Thoracic aorta (tissue), 2 donors: ENCODE measurements at regions not wholly inside any gene's neighbourhood (a gene's known extent, or its start where the extent isn't known, plus 50 kb on each side); places are given as distances from the start of the nearest gene placed in this dataset.

ENCODE experiments used
- ATAC-seq: fragments of 150-250 bp; one replicate; pipeline ENCODE4 v1.8.0; 2017; ENCODE audit warnings: low read depth; ENCODE audit not compliant: insufficient number of reproducible peaks, low FRiP score
- DNase-seq: peaks from one replicate; pipeline ENCODE4 v3.0.0-alpha.2; 2020; ENCODE audit warnings: low spot score
- H3K27ac ChIP-seq, 2 donors: fragments of 200-600 bp; sonication (generic); 1 replicate in 1 of 2; 2 replicates in 1 of 2; pipeline ENCODE4 v1.5.1; 2016; ENCODE audit warnings: mild to moderate bottlenecking in 2 of 2, moderate library complexity in 2 of 2
- H3K27me3 ChIP-seq: fragments of 200-600 bp; sonication (generic); replicated peaks from 2 replicates; pipeline ENCODE4 v1.6.0; 2016; ENCODE audit warnings: mild to moderate bottlenecking; ENCODE audit not compliant: insufficient read depth
- H3K36me3 ChIP-seq: fragments of 200-600 bp; sonication (generic); one replicate; pipeline ENCODE4 v1.5.1; 2016
- H3K4me1 ChIP-seq, 2 donors: fragments of 200-600 bp; sonication (generic); 1 replicate in 1 of 2; 2 replicates in 1 of 2; pipeline versions ENCODE4 v1.5.1 to v1.6.0; 2016; ENCODE audit warnings: low read depth in 2 of 2, mild to moderate bottlenecking in 1 of 2; ENCODE audit not compliant: control insufficient read depth in 1 of 2
- H3K4me3 ChIP-seq: fragments of 200-600 bp; sonication (generic); 2 replicates; pipeline ENCODE4 v1.5.1; 2016; ENCODE audit warnings: mild to moderate bottlenecking
- H3K9me3 ChIP-seq: fragments of 200-600 bp; sonication (generic); 2 replicates; pipeline ENCODE4 v1.5.1; 2016
- CTCF ChIP-seq: fragments of 200-600 bp; sonication (generic); IDR thresholded peaks from one replicate; pipeline ENCODE4 v1.5.1; 2019; ENCODE audit warnings: antibody characterized with exemption

- Histone ChIP-seq H3K27me3 (peaks cover 3% of the 10 kb centered on the region), H3K9me3 (no peaks in the 10 kb centered on the region), H3K27ac (no peak overlapping the region), H3K4me3 (no peak overlapping the region), H3K36me3 (no peaks in the 10 kb centered on the region), H3K4me1 (no peaks in the 10 kb centered on the region)
- ATAC-seq: no peak
- TF ChIP-seq CTCF: no peak
- DNase-seq: no peak
These were observed 122.3 kb upstream of the LHX1 start for GRCh38 chr17:36814958-36815357.

DNA sequence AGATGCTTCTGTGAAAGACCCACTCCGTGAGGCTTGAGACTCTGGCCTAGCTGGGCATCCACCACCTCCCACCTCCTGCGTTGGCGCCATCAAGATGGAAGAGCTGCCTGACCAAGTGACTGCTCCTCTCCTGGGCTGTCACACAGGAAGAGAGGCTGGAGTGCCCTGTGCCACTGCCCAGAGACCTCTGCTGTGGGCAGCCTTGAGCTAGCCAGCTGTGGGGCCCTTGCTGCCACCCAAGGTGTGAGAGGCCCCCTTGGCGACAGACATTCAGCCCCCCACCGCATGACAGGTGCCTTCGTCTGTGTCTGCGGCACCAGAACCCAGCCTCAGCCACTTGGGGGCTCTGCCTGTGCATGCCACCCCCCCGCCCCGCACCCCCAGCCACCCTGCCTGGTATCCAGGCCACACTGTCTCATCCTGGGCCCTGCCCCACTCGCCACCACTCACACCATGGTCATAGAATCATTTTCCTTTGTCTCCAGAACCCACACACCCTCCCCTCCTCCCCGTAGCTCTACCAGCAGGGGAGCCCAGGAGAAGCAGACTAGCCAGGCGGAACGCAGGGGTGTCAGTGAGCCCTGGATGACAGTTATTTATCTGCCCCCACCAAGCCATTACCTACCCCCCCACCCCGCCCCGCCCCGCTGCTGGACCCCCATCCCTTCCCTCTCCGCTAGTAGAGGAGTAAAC is 120.9 kb upstream of the LHX1 start:
- no peaks in the 10 kb centered on the region for H3K36me3 ChIP-seq

DNA sequence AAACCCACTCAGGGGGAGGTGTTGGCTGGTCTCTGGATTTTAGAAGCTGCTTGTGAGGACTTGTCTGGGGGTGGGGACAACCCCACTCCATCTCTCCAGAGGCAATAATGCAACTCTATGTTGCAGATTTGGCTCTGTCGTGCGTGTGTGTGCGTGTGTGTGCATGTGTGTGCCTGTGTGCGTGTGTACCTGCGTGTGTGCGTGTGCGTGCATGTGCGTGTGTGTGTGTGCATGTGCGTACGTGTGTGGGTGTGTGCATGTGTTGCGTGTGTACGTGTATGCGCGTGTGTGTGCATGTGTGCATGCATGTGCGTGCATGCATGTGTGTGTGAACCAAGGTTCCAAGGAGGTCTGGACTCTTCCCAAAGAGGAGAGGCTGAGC is 120.4 kb upstream of the LHX1 start:
- ATAC-seq (no peak), DNase-seq (no peak)
- H3K4me1 ChIP-seq: no peaks in the 10 kb centered on the region

More for the DNA sequence above, 120.9 kb upstream of the LHX1 start:
- Histone ChIP-seq H3K4me1 (no peaks in the 10 kb centered on the region), H3K27me3 (peaks cover 3% of the 10 kb centered on the region), H3K27ac (no peak overlapping the region), H3K4me3 (no peak overlapping the region), H3K9me3 (no peaks in the 10 kb centered on the region)
- no peak for DNase-seq
- no peak for TF ChIP-seq CTCF
- no peak for ATAC-seq

GRCh38 chr17:36817483-36818048 is 119.7 kb upstream of the LHX1 start:
- no peak overlapping the region for H3K27ac ChIP-seq
- H3K9me3 ChIP-seq: no peaks in the 10 kb centered on the region
- no peak for TF ChIP-seq CTCF
- no peak for ATAC-seq
- no peak overlapping the region for H3K4me3 ChIP-seq
- no peaks in the 10 kb centered on the region for H3K36me3 ChIP-seq
- peaks cover 3% of the 10 kb centered on the region for H3K27me3 ChIP-seq
- DNase-seq: no peak
- no peaks in the 10 kb centered on the region for H3K4me1 ChIP-seq

More for the DNA sequence above, 120.4 kb upstream of the LHX1 start:
- no peak overlapping the region for H3K4me3 ChIP-seq
- peaks cover 3% of the 10 kb centered on the region for H3K27me3 ChIP-seq
- H3K27ac ChIP-seq: no peak overlapping the region
- no peaks in the 10 kb centered on the region for H3K36me3 ChIP-seq
- H3K9me3 ChIP-seq: no peaks in the 10 kb centered on the region
- TF ChIP-seq CTCF: no peak

DNA sequence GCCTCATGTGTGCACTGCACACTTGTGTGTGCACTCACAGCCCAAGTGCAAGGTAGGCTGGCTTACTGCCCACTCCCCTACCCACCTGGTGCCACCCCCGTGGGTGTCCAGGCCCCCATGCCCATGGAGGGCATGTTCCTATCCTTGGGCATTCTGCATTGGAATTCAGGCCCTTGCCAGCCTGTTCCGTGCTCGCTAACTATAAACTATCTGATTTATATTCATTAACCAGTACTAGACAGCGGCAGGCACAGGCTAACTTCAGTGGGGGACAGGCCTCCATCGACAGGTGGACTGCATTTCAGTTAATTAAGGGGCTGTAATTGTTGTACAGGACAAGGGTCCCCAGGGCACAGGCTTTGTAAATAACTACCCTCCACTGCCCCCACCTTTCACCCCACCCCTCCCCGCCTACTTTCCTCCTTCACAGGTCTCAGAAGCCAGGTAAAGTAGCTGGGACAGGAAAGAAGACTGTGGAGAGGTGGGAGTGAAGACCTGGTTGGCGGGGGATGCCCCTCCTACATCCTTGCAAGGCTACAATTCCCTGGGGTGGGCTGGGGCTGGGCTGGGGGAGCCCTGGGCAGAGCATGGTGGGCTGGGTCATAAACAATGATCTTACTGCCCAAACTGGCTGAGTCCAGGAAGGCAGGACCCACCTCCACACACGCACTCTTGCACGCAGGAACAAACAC is 119.0 kb upstream of the LHX1 start:
- no peaks in the 10 kb centered on the region for H3K9me3 ChIP-seq
- no peak for DNase-seq
- no peak for TF ChIP-seq CTCF
- no peak overlapping the region for H3K4me3 ChIP-seq
- H3K27me3 ChIP-seq: no peaks in the 10 kb centered on the region
- no peaks in the 10 kb centered on the region for H3K36me3 ChIP-seq
- no peaks in the 10 kb centered on the region for H3K4me1 ChIP-seq
- H3K27ac ChIP-seq: no peak overlapping the region
- ATAC-seq: no peak
